ENCODE measurements at regions not wholly inside any gene's neighbourhood (a gene's known extent, or its start where the extent isn't known, plus 50 kb on each side); places are given as distances from the start of the nearest gene placed in this dataset.

GRCh38 chr1:190711069-190711468, 233.4 kb upstream of the BRINP3 start:
- no peak for FAIRE-seq

GRCh38 chr1:190717055-190717454, 239.4 kb upstream of the BRINP3 start:
- no peak overlapping the region for H2AFZ ChIP-seq (ENCODE audit: low read depth, low read length)
- in situ Hi-C loops (cut with MboI): no loop called here
- no peak for ATAC-seq

More at GRCh38 chr1:190711069-190711468, 233.4 kb upstream of the BRINP3 start:
- Histone ChIP-seq H3K27me3 (ENCODE audit: control insufficient read depth in 2 of 2, insufficient read depth in 2 of 2, low read length in 2 of 2) (no peaks in the 10 kb centered on the region), H4K20me1 (replicated peaks; ENCODE audit: control insufficient read depth, insufficient read depth, low read length) (no peaks in the 10 kb centered on the region), H3K9me3 (replicated peaks; ENCODE audit: control insufficient read depth, insufficient read depth, low read depth, low read length) (no peaks in the 10 kb centered on the region), H3K4me2 (ENCODE audit: insufficient read depth, low read length) (no peak overlapping the region), H2AFZ (ENCODE audit: low read depth, low read length) (no peak overlapping the region), H3K4me1 (replicated peaks in 1 of 2; ENCODE audit: control insufficient read depth in 2 of 2, insufficient read depth in 2 of 2, low read length in 2 of 2) (no peaks in the 10 kb centered on the region), H3K79me2 (ENCODE audit: control insufficient read depth, insufficient read depth, low read length) (no peaks in the 10 kb centered on the region), H3K9ac (ENCODE audit: insufficient read depth in 1 of 2, low read depth in 2 of 2, low read length in 2 of 2) (no peak overlapping the region), H3K9me1 (ENCODE audit: control insufficient read depth, insufficient read depth, low read length) (no peaks in the 10 kb centered on the region), H3K4me3 (no peak overlapping the region), H3K27ac (ENCODE audit: extremely low read depth, low read depth, low read length) (no peak overlapping the region), H3K36me3 (ENCODE audit: control insufficient read depth, insufficient read depth, low read length) (no peaks in the 10 kb centered on the region)
- intact Hi-C loops (cut with micrococcal nuclease): no loop called here
- DNase-seq (ENCODE audit: extremely low read depth in 1 of 4, low spot score in 3 of 4) (no peak), ATAC-seq (no peak)
- in situ Hi-C loops (cut with MboI): no loop called here
- POLR2A ChIA-PET: no interaction called here
- CTCF ChIA-PET (ENCODE audit: low intra/inter-chr PET ratio): no interaction called here
- BruUV-seq (replicated peaks): no TSS peak
- TF ChIP-seq C11orf30 (IDR thresholded peaks at IDR 0.05; ENCODE audit: low read depth) (peak; percentile 56; the same call in 1 of the 2 replicates), FOXA1 (IDR thresholded peaks at IDR 0.05; ENCODE audit: borderline replicate concordance) (no peak), ZSCAN29 (IDR thresholded peaks at IDR 0.05) (no peak), ZNF316 (IDR thresholded peaks at IDR 0.05) (peak; percentile 84), EP400 (IDR thresholded peaks at IDR 0.05) (no peak), ZFP36 (IDR thresholded peaks at IDR 0.05; ENCODE audit: low read depth, low read length, partially characterized antibody) (no peak)

More at GRCh38 chr1:190717055-190717454, 239.4 kb upstream of the BRINP3 start:
- Histone ChIP-seq H4K20me1 (replicated peaks; ENCODE audit: control insufficient read depth, insufficient read depth, low read length) (no peaks in the 10 kb centered on the region), H3K9me1 (ENCODE audit: control insufficient read depth, insufficient read depth, low read length) (no peaks in the 10 kb centered on the region), H3K36me3 (ENCODE audit: control insufficient read depth, insufficient read depth, low read length) (no peaks in the 10 kb centered on the region), H3K4me2 (ENCODE audit: insufficient read depth, low read length) (no peak overlapping the region), H3K27me3 (ENCODE audit: control insufficient read depth in 2 of 2, insufficient read depth in 2 of 2, low read length in 2 of 2) (no peaks in the 10 kb centered on the region), H3K4me1 (replicated peaks in 1 of 2; ENCODE audit: control insufficient read depth in 2 of 2, insufficient read depth in 2 of 2, low read length in 2 of 2) (no peaks in the 10 kb centered on the region), H3K27ac (ENCODE audit: extremely low read depth, low read depth, low read length) (no peak overlapping the region), H3K79me2 (ENCODE audit: control insufficient read depth, insufficient read depth, low read length) (no peaks in the 10 kb centered on the region), H3K4me3 (no peak overlapping the region), H3K9ac (ENCODE audit: insufficient read depth in 1 of 2, low read depth in 2 of 2, low read length in 2 of 2) (no peak overlapping the region), H3K9me3 (replicated peaks; ENCODE audit: control insufficient read depth, insufficient read depth, low read depth, low read length) (no peaks in the 10 kb centered on the region)
- CTCF ChIA-PET (ENCODE audit: low intra/inter-chr PET ratio): no interaction called here
- DNase-seq (ENCODE audit: extremely low read depth in 1 of 4, low spot score in 3 of 4): no peak
- no peak for FAIRE-seq
- BruUV-seq (replicated peaks): no TSS peak
- WGBS (ENCODE audit: insufficient coverage, low coverage, missing lambda C conversion rate): 0% methylated on average over 1 of the region's 1 CpG
- intact Hi-C loops (cut with micrococcal nuclease): no loop called here
- POLR2A ChIA-PET: no interaction called here
- no peak for TF ChIP-seq PKNOX1 (IDR thresholded peaks at IDR 0.05)
- TF ChIP-seq C11orf30 (IDR thresholded peaks at IDR 0.05; ENCODE audit: low read depth): peak; percentile 80
- TF ChIP-seq SRSF9 (IDR thresholded peaks at IDR 0.05; ENCODE audit: borderline replicate concordance, low read depth, low read length): no peak
- TF ChIP-seq NR2F6 (CRISPR knock-in tag; IDR thresholded peaks at IDR 0.05): no peak
- no peak for TF ChIP-seq ZKSCAN1 (IDR thresholded peaks at IDR 0.05; ENCODE audit: low read depth, low read length)
- TF ChIP-seq MAFG (tag; conservative IDR thresholded peaks at IDR 0.05): peak; percentile 87
- no peak for TF ChIP-seq SLC30A9 (CRISPR knock-in tag; IDR thresholded peaks at IDR 0.05)
- TF ChIP-seq NR3C1 (CRISPR knock-in tag; IDR thresholded peaks at IDR 0.05): no peak
- TF ChIP-seq, protein P1, sequence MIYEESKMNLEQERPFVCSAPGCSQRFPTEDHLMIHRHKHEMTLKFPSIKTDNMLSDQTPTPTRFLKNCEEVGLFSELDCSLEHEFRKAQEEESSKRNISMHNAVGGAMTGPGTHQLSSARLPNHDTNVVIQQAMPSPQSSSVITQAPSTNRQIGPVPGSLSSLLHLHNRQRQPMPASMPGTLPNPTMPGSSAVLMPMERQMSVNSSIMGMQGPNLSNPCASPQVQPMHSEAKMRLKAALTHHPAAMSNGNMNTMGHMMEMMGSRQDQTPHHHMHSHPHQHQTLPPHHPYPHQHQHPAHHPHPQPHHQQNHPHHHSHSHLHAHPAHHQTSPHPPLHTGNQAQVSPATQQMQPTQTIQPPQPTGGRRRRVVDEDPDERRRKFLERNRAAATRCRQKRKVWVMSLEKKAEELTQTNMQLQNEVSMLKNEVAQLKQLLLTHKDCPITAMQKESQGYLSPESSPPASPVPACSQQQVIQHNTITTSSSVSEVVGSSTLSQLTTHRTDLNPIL (CRISPR knock-in tag; IDR thresholded peaks at IDR 0.05): no peak
- TF ChIP-seq MAFF (IDR thresholded peaks at IDR 0.05; ENCODE audit: low read length): peak; percentile 89
- TF ChIP-seq MAFK (IDR thresholded peaks at IDR 0.05; ENCODE audit: low read length): peak; percentile 94
- TF ChIP-seq ZNF316 (IDR thresholded peaks at IDR 0.05): peak; percentile 93
- no peak for TF ChIP-seq HNRNPH1 (optimal IDR thresholded peaks at IDR 0.05; ENCODE audit: low read depth, low read length)
- TF ChIP-seq FOXK1 (CRISPR knock-in tag; IDR thresholded peaks at IDR 0.05; ENCODE audit: borderline replicate concordance): no peak
- TF ChIP-seq TEAD1 (CRISPR knock-in tag; IDR thresholded peaks at IDR 0.05): no peak
